ENCODE measurements at regions not wholly inside any gene's neighbourhood (a gene's known extent, or its start where the extent isn't known, plus 50 kb on each side); places are given as distances from the start of the nearest gene placed in this dataset.

- Histone ChIP-seq H3K9ac (ENCODE audit: low read length) (no peak overlapping the region), H3K27ac (ENCODE audit: low read length) (no peak overlapping the region), H2AFZ (ENCODE audit: low read depth, low read length) (no peak overlapping the region), H3K79me2 (ENCODE audit: low read length) (no peaks in the 10 kb centered on the region), H3K4me3 (ENCODE audit: low read length) (no peak overlapping the region), H3K4me1 (ENCODE audit: low read length) (peaks cover 58% of the 10 kb centered on the region), H3K27me3 (ENCODE audit: low read depth, low read length) (no peaks in the 10 kb centered on the region), H3K9me3 (ENCODE audit: insufficient read depth, low read length) (no peaks in the 10 kb centered on the region; the same call in 1 of the 2 replicates), H4K20me1 (ENCODE audit: insufficient read depth, low read length) (no peaks in the 10 kb centered on the region), H3K4me2 (ENCODE audit: low read length) (peak overlapping the region; percentile 35), H3K36me3 (replicated peaks; ENCODE audit: low read depth, low read length) (peaks cover 4% of the 10 kb centered on the region)
- TF ChIP-seq EZH2phosphoT487 (IDR thresholded peaks at IDR 0.05; ENCODE audit: low read depth) (no peak), CTCF (IDR thresholded peaks at IDR 0.05; ENCODE audit: low read depth, low read length) (no peak)
Measured at GRCh38 chr6:105791583-105792318, 294.4 kb upstream of the PRDM1 start.

- H3K4me3 ChIP-seq (ENCODE audit: low read length) = no peak overlapping the region
- H3K27me3 ChIP-seq (ENCODE audit: low read depth, low read length) = no peaks in the 10 kb centered on the region
- H3K9ac ChIP-seq (ENCODE audit: low read length) = no peak overlapping the region
- no peak overlapping the region for H2AFZ ChIP-seq (ENCODE audit: low read depth, low read length)
- H4K20me1 ChIP-seq (ENCODE audit: insufficient read depth, low read length) = no peaks in the 10 kb centered on the region
- H3K27ac ChIP-seq (ENCODE audit: low read length) = no peak overlapping the region
- peaks cover 63% of the 10 kb centered on the region for H3K4me1 ChIP-seq (ENCODE audit: low read length)
- peaks cover 4% of the 10 kb centered on the region for H3K36me3 ChIP-seq (replicated peaks; ENCODE audit: low read depth, low read length)
- H3K4me2 ChIP-seq (ENCODE audit: low read length) = peak overlapping the region; percentile 35
- TF ChIP-seq EZH2phosphoT487 (IDR thresholded peaks at IDR 0.05; ENCODE audit: low read depth) = no peak
- TF ChIP-seq CTCF (IDR thresholded peaks at IDR 0.05; ENCODE audit: low read depth, low read length) = no peak
- H3K79me2 ChIP-seq (ENCODE audit: low read length) = no peaks in the 10 kb centered on the region
- no peaks in the 10 kb centered on the region; the same call in 1 of the 2 replicates for H3K9me3 ChIP-seq (ENCODE audit: insufficient read depth, low read length)
Measured at GRCh38 chr6:105791179-105791578, 295.0 kb upstream of the PRDM1 start.

- no peaks in the 10 kb centered on the region; the same call in 1 of the 2 replicates for H3K9me3 ChIP-seq (ENCODE audit: insufficient read depth, low read length)
- peaks cover 4% of the 10 kb centered on the region for H3K36me3 ChIP-seq (replicated peaks; ENCODE audit: low read depth, low read length)
- H3K79me2 ChIP-seq (ENCODE audit: low read length) = no peaks in the 10 kb centered on the region
- no peak overlapping the region for H3K27ac ChIP-seq (ENCODE audit: low read length)
- no peaks in the 10 kb centered on the region for H3K27me3 ChIP-seq (ENCODE audit: low read depth, low read length)
- H4K20me1 ChIP-seq (ENCODE audit: insufficient read depth, low read length) = no peaks in the 10 kb centered on the region
- peaks cover 69% of the 10 kb centered on the region for H3K4me1 ChIP-seq (ENCODE audit: low read length)
- TF ChIP-seq EZH2phosphoT487 (IDR thresholded peaks at IDR 0.05; ENCODE audit: low read depth) (no peak), CTCF (IDR thresholded peaks at IDR 0.05; ENCODE audit: low read depth, low read length) (no peak)
- peak overlapping the region; percentile 35; the same call in 1 of the 2 replicates for H3K4me2 ChIP-seq (ENCODE audit: low read length)
- no peak overlapping the region for H3K4me3 ChIP-seq (ENCODE audit: low read length)
- H2AFZ ChIP-seq (ENCODE audit: low read depth, low read length) = 0 out of 2 replicates have a peak overlapping the region, but pooled peaks have one; percentile 2
- no peak overlapping the region for H3K9ac ChIP-seq (ENCODE audit: low read length)
Measured at GRCh38 chr6:105790635-105791034, 295.5 kb upstream of the PRDM1 start.

- TF ChIP-seq CTCF (IDR thresholded peaks at IDR 0.05; ENCODE audit: low read depth, low read length) = no peak
- no peak for TF ChIP-seq EZH2phosphoT487 (IDR thresholded peaks at IDR 0.05; ENCODE audit: low read depth)
- Histone ChIP-seq H4K20me1 (ENCODE audit: insufficient read depth, low read length) (no peaks in the 10 kb centered on the region), H3K9me3 (ENCODE audit: insufficient read depth, low read length) (no peaks in the 10 kb centered on the region; the same call in 1 of the 2 replicates), H3K27me3 (ENCODE audit: low read depth, low read length) (no peaks in the 10 kb centered on the region), H3K4me2 (ENCODE audit: low read length) (no peak overlapping the region), H3K9ac (ENCODE audit: low read length) (no peak overlapping the region), H3K36me3 (replicated peaks; ENCODE audit: low read depth, low read length) (peaks cover 4% of the 10 kb centered on the region), H3K4me1 (ENCODE audit: low read length) (peaks cover 74% of the 10 kb centered on the region), H3K79me2 (ENCODE audit: low read length) (no peaks in the 10 kb centered on the region), H3K4me3 (ENCODE audit: low read length) (no peak overlapping the region), H2AFZ (ENCODE audit: low read depth, low read length) (0 out of 2 replicates have a peak overlapping the region, but pooled peaks have one; percentile 1), H3K27ac (ENCODE audit: low read length) (no peak overlapping the region)
Measured at GRCh38 chr6:105789935-105790334, 296.2 kb upstream of the PRDM1 start.
